GM18505 (cell line): ENCODE measurements at regions not wholly inside any gene's neighbourhood (a gene's known extent, or its start where the extent isn't known, plus 50 kb on each side); places are given as distances from the start of the nearest gene placed in this dataset.

Experiments
- ATAC-seq: cut with Tn5 transposase; IDR thresholded peaks from one replicate; pipeline ENCODE4 v1.9.1; 2021; ENCODE audit not compliant: unreplicated experiment
- POLR2A ChIP-seq: IDR thresholded peaks from 4 replicates; pipeline ENCODE4 v1.6.1; 2011; ENCODE audit warnings: borderline replicate concordance; ENCODE audit not compliant: insufficient read depth, insufficient read length; ENCODE audit errors: extremely low read depth

DNA sequence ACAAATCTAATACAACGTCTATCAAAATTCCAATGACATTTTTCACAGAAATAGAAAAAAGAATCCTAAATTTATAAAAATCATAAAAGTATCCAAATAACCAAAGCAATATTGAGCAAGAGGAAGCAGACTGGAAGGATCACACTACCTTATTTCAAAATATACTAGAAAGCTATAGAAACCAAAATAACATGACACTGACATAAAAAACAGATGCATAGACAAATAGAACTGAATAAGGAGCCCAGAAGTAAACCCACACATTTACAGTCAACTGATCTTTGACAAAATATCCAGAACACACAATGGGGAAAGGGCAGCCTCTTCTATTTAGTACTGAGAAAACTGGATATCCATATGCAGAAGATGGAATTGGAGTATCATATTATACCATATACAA lies 217.5 kb downstream of the MACC1 start:
- ATAC-seq: no peak
- no peak for TF ChIP-seq POLR2A

GRCh38 chr7:19991936-19992335 lies 218.5 kb upstream of the TMEM196 start:
- no peak for ATAC-seq
- TF ChIP-seq POLR2A: no peak

- ATAC-seq: no peak
- no peak for TF ChIP-seq POLR2A
Measured at GRCh38 chr7:19989906-19990305, 216.5 kb upstream of the TMEM196 start.

DNA sequence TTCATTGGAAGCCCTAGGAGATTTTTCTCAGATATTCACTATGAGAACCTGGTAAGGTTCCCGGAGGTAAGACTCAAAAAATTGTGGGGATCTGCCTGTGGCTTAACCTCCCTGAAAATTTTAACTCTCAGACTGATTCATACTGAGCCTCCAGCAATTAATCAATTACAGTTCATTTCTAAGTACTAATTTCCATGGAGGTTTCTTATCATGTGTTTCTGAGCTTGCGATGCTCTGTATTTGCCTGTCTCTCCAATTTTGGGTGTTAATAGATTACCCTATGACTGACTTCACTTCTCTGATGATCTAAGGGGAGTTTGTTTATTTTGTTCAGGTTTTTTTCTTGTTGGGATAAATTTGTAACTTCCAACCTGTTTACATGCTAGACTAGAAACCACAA lies 215.4 kb upstream of the TMEM196 start:
- ATAC-seq: no peak
- TF ChIP-seq POLR2A: no peak

DNA sequence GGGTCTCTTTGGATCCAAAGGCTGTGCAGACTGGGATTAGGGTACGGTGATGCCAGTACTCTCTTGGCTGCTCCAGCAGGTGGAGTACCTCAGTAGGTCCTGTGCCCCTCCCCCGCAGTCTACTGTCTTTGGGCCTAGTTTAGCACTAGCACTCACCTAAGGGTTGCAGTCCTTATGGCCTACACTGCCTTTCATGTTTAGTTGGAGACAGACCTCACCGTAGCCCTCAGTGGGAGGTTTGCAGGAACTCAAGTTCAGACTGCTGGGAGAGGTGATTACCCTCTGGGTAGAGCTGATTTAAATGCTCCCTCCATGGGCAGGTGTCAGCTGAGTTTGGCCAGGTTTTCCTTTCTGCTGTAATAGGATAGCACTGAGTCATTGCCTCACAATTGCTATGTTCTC lies 210.8 kb upstream of the TMEM196 start:
- no peak for ATAC-seq
- TF ChIP-seq POLR2A: no peak

GRCh38 chr7:19982841-19983835 lies 209.7 kb upstream of the TMEM196 start:
- TF ChIP-seq POLR2A: no peak
- ATAC-seq: no peak

DNA sequence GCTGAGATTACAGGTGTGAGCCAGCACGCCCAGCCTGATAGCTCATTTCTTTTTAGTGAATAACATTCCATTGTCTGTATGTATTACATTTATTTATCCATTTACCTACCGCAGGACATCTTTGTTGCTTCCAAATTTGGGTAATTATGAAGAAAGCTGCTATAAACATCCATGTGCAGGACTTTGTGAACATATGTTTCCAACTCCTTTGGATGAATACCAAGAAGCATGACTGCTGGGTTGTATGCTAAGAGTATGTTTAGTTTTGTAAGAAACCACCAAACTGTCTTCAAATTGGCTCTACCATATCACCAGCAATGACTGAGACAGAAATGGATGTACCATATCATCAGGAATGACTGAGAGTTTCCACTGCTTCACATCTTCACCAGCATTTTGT lies 200.2 kb upstream of the TMEM196 start:
- no peak for TF ChIP-seq POLR2A
- no peak for ATAC-seq

DNA sequence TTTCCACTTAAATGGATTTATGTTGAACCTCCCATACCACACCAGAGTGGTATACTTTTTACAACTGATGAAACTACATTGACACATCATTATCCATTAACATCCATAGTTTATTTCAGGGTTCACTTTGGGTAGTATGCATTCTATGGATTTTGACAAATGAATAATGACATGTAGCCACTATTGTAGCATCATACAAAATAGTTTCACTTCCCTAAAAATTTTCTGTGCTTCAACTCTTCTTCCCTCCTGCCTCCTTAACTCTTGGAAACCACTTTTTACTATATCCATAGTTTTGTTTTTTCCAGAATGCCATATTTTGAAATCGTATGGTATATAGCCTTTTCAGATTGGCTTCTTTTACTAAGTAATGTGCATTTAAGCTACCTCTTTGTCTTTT lies 199.5 kb upstream of the TMEM196 start:
- ATAC-seq: no peak
- no peak for TF ChIP-seq POLR2A

DNA sequence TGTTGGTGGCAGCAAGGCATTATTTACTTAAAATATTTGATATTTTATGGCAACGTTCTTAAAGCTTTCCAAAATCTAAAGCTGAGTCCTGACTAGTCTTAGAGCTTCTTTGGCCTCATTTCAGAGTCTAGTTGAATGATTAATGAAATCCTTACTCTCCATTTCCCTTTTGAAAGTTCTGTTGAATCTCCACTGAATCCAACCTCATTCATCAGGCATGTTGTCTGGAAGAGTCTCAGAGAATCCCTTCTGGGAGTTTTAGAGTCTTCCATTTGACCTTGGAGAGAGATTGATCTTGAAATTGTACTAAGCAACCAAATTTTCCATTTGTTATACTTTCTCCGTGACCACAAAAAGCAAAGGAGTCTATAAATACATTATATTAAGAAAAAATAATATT lies 198.5 kb upstream of the TMEM196 start:
- no peak for TF ChIP-seq POLR2A
- no peak for ATAC-seq

GRCh38 chr7:19970514-19970913 lies 197.1 kb upstream of the TMEM196 start:
- TF ChIP-seq POLR2A: no peak
- no peak for ATAC-seq

DNA sequence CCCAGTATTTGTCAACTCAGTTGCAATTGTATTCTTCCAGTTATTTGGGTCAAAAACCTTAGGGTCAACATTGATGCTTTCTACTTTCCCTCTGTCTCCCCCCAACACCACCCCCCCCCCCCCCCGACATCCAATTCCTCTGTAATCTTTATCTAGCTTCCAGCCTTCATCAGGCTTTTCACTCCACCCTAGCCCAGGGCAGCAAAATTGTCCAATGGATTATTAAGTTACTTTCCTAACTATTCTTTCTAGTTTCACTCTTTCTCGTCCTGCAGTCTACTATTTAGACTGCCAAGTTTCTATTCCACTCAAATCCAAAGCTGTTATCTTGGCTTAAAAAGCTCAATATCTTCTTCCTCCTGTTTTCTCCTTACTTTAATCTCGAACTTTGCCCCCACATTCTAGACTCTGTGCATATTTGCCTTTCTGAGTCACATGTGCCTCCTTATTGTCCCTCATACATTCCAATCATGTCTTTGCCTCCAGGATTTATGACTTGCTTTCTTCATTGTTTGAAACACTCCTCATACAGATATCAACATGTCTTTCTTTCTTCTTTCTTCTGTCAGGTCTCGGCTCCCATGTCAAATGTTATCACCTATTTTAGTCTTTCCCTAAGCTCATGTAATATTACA lies 196.6 kb upstream of the TMEM196 start:
- no peak for TF ChIP-seq POLR2A
- ATAC-seq: no peak

DNA sequence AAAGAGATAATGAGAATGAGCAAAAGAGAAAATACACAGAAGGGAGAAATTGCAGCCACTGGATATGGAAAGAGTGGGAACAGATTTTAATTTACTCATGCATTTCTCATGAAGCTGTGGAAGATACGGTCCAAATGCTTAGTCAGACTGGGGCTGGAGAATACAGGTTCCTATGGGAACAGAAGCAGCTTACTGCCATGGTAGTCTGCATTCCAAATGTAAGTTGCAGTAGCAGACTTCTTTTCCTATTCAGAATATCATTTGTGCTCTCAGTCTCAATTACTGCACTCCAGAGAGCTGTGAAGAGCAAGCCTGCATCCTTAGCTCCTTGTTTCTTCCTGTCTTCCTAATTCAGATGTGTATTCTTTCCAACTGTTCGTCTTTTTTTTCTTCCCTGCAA lies 190.8 kb upstream of the TMEM196 start:
- ATAC-seq: no peak
- no peak for TF ChIP-seq POLR2A

DNA sequence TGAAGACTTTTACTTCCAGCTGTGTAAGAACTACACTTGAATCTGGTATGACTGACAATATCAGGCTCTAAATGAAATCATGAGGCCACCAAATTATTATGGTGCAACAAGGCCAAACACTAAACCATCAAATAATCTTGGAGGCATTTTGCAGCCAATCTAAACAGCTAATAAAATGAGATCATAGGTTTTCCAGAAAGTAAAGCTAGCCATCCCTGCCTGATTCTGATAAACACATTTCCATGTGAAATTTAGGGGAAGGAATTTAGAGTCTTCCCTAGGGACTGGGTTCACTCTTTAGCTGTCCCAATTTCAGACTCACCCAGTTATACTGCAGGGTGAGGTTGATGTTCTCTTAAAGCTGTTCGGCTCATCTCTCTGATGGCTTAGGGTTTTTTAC lies 190.3 kb upstream of the TMEM196 start:
- TF ChIP-seq POLR2A: no peak
- ATAC-seq: no peak

DNA sequence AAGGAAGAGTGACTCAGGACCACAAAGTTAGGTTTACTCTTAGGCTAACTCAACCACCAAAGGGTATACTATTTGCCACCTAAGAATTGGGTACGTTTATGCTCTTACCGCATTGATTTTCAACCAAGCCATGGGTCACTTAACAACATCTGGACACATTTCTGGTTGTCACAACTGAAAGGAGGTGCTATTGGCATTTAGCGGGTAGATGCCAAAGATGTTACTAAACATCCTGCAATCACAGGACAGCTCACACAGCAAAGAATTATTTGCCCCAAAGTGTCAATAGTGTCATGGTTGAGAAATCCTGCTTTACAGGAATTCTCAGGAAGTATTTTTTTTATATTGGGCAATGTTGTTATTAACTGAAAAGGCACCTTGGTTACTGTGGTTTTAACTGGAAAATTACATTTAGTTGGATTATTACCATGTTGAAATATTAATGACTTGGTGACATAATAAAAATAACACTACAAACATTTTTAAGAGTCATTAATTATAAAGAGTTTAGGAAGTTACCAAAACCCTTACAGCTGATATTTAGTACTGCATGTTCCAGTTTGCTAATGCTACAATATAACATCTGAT lies 185.0 kb upstream of the TMEM196 start:
- TF ChIP-seq POLR2A: no peak
- no peak for ATAC-seq
